ENCODE measurements at regions not wholly inside any gene's neighbourhood (a gene's known extent, or its start where the extent isn't known, plus 50 kb on each side); places are given as distances from the start of the nearest gene placed in this dataset.
A peak's percentile ranks its signal among the peaks of the same experiment; 100 is the strongest.
"Not testable (repeated sequence)": the region's sequence is repeated elsewhere in the genome, so short reads cannot be mapped to it uniquely, and the experiment has no call there.

DNA sequence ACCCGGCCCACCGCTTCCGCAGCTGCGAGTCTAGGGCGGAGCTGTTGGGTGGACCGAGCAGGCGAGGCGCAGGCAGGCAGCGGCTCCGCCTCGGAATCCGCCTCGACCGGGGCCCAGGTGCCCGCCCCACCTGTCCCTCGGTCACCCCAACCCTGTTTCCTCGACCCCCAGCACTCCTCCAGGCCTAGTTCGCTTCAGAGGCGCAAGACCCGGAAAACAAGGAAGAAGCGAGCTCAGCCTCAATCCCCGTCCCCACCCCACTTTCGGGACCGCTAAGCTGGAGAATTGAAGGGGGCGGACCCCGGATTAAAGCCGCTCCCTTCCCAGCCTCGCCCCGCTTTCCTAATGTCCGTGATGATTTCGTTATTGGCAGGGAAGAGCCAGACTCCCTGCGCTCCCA, 131.3 kb downstream of the POTEH start:
- not testable (repeated sequence) for DNase-seq; ATAC-seq (ENCODE audit: poor library complexity)

DNA sequence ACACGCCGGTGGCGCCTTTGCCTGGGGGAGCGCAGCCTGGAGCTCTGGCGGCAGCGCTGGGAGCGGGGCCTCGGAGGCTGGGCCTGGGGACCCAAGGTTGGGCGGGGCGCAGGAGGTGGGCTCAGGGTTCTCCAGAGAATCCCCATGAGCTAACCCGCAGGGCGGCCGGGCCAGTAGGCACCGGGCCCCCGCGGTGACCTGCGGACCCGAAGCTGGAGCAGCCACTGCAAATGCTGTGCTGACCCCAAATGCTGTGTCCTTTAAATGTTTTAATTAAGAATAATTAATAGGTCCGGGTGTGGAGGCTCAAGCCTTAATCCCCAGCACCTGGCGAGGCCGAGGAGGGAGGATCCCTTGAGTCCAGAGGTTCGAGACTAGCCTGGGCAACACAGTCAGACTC, 132.2 kb downstream of the POTEH start:
- ATAC-seq (ENCODE audit: poor library complexity); intact Hi-C loops (cut with DNase I); DNase-seq: not testable (repeated sequence)

More for the DNA sequence above, 131.3 kb downstream of the POTEH start:
- intact Hi-C loops (cut with DNase I): not testable (repeated sequence)

DNA sequence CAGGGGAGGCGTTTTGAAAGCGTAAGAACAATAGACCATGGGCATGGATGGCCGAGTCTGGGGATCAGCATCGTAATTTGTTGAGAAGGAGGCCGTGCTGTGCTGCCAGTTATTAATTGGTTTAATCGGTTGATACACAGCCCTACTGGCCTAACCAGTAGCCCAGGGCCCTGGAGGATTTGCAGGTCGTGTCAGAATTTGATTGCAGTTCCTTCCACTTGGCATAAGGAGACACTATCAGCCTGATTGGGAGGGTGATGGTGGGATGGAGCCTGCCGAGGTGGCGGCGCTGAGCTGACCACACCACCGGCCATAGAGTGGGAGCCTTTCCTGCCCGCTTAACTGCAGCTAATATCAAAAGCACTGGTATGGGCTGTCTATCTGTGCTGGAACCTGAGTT, 133.4 kb downstream of the POTEH start:
- intact Hi-C loops (cut with DNase I); ATAC-seq (ENCODE audit: poor library complexity): not testable (repeated sequence)

DNA sequence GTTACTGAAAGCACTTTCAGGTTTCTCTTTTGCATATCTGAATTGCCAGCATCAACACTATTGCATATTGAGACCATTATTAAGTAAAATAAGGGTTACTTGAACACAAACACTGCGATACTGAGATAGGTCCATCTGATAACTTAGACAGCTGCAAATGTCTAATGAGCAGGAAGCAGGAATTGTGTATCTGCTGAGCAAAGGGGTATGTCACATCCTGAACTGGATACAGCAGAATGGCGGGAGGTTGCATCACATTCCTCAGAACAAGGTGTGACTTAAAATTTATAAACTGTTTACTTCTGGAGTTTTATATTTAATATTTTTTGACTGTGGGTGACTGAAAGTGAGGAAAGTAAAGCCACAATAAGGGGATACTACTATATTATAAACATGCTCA, 142.4 kb downstream of the POTEH start:
- intact Hi-C loops (cut with DNase I); DNase-seq; ATAC-seq (ENCODE audit: poor library complexity): not testable (repeated sequence)

More for the DNA sequence above, 133.4 kb downstream of the POTEH start:
- not testable (repeated sequence) for DNase-seq

DNA sequence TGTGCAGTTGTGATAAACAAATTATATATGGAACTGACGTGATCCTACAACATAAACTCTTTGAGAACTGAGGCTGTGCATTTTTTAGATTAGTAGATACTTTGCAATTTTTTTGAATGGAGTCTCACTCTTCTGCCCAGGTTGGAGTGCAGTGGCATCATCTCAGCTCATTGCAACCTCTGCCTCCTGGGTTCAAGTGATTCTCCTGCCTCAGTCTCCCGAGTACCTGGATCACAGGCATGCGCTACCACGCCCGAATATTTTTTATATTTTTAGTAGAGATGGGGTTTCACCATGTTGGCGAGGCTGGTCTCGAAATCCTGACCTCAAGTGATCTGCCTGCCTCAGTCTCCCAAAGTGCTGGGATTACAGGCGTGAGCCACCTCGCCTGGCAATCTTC, 145.9 kb downstream of the POTEH start:
- DNase-seq; intact Hi-C loops (cut with DNase I); ATAC-seq (ENCODE audit: poor library complexity): not testable (repeated sequence)

DNA sequence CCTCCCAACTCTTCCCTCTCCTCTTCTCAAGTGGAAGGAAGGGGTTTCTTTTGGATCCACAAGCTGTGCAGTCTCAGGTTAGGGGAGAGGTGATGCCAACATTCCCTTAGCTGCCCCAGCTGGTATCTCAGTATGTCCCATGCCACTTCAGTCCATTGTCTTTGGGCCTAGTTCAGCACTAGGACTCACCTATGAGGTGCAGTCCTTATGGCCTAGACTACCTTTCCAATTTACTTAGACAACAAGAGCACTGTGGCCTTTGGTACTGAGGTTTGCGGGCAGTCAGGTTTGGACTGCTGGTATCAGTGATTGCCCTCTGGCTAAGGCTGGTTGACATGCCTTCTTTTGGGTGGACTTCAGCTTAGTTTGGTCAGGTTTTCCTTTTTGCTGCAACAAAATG, 159.9 kb downstream of the POTEH start:
- DNase-seq; intact Hi-C loops (cut with DNase I); ATAC-seq (ENCODE audit: poor library complexity): not testable (repeated sequence)

DNA sequence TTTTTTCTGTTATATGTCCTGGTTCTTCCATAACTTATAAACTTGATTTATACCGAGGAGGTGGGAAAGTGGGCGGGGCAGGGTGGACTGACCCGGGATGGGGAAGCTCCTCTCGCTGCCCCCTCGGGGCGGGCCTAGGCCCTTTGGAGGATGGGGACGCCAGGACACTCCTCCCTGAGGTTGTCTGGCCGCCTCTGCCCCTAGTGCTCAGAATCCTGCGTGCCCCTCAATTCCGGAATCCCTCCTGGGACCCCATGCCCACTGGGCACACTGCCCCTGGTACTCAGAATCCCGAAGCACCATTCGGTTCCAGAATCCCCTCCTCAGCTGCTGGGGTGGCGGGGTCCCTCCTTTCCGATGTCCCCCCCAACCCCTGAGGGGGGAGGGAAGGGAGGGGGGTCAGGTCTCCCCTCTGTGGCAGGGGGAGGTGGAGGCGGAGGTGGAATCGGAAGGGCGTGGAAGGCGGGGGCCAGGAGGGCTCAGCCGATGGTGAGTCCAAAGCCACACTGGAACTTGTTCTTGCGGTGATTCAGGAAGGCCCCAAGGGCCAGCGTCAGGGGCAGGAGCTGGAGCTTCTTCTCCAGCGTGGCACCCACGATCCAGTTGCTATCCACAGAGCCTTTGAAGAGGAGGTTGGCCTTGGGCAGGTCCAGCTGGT, 164.0 kb downstream of the POTEH start:
- ATAC-seq (ENCODE audit: poor library complexity); intact Hi-C loops (cut with DNase I); DNase-seq: not testable (repeated sequence)

DNA sequence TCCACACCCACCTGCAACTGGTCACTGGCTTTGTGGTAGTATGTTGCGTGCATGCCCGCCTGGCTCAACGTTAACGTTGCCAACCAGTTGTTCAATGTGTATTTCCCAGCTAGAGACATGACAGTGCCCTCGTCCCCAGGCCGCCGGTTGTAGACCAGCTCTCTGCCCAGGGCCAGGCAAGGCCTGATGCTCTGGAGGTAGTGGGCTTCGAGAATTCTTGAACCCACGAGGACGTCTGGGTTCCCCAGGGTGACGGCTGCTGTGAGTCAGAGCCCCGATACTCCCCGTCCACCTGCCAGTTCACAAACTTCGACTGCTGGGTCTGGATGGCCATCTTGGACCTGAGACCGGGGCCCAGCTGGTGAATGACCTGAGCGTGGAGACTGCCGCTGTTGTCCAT, 164.6 kb downstream of the POTEH start:
- intact Hi-C loops (cut with DNase I); ATAC-seq (ENCODE audit: poor library complexity): not testable (repeated sequence)
- peak; percentile 41 for DNase-seq

DNA sequence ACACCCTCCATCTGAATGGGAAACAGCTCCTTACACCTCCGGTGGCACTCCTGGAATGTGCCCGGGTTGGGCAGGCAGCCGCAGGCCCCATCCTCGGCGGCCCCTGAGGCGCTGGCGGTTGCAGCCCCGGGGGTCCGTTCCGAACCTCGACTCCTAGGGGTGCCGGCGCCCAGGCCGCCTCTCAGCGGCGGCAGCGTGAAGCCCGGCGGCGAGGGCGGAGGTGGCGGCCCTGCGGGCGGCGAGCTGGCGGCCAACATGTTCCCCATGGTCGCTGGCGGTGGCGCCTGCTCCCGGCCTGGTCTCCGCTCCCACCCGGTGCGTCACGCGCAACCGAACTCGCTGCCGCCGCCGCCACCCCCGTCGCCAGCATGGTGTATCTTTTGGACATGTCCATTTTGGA, 165.2 kb downstream of the POTEH start:
- not testable (repeated sequence) for ATAC-seq (ENCODE audit: poor library complexity); DNase-seq

DNA sequence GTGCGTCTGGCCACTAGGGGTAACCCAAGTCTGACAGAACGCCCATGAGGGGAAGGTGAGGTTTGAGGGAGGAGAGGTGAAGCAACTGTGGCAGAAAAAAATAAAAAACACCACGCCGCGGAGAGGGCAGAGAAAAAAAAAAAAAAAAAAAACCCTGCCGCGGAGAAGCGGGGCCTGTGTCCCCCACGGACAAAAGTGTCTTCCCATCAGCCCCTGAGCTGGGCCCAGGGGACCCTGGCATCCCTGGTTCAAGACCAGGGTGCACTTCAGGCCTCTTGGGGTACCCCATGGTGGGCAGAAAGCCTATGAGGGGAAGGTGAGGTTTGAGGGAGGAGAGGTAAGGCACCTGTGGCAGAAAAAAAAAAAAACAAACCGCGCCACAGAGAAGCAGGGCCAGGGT, 191.1 kb downstream of the POTEH start:
- DNase-seq; intact Hi-C loops (cut with DNase I); ATAC-seq (ENCODE audit: poor library complexity): not testable (repeated sequence)

More for the DNA sequence above, 165.2 kb downstream of the POTEH start:
- intact Hi-C loops (cut with DNase I): not testable (repeated sequence)

DNA sequence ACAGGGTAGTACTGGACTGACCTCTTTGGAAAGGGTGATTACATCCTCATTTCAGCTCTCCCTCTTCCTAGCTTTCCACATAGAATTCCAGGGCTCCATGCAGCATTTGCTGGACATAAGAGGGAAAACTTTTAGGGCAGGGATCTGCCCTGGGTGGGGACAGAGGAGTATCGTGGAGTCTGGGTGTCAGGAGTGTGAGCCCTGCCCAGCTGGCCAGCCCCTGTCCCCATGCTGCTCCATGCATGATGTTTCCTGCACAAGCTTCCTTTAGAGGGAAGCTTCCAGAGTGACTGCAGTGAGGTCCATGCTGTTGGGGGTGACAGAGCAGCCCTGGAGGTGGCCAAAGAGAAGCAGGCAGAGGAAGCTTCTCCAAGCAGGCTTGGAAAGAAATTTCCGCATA, 214.5 kb downstream of the POTEH start:
- intact Hi-C loops (cut with DNase I); DNase-seq; ATAC-seq (ENCODE audit: poor library complexity): not testable (repeated sequence)

DNA sequence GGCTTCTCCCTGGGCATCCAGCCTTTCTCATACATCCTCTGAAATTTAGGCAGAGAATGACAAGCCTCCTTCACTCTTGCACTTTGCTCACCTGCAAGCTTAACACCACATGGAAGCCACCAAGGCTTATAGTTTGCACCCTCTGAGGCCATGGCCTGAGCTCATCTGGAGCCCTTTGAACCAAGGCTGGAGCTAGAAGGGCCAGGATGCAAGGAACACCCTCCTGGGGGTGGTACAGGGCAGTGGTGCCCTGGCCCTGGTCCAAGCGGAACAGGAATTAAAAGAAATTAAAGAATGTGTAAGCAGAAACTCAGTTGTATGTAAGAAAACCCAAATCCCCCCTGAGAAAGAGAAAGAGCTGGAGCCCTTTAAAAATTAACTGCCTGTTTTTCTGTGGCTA, 221.9 kb downstream of the POTEH start:
- DNase-seq; intact Hi-C loops (cut with DNase I): not testable (repeated sequence)

DNA sequence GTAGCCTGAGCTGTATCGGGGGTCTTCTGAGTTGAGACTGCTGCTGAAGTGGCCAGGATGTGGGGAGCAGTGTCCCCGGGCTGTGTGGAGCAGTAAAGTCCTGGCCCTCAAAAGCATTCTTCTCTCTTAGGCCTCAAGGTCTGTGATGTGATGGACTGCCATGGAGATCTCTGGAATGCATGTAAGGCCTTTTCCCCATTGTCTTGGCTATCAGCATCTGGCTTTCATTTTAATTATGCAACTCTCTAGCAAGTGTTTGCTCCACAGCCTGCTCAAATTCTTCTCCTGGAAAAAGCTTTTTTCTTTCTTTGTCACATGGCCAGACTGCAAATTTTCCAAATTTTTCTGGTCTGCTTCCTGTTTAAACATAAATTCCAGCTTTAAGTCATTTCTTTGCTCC, 229.3 kb downstream of the POTEH start:
- ATAC-seq (ENCODE audit: poor library complexity); intact Hi-C loops (cut with DNase I); DNase-seq: not testable (repeated sequence)

More for the DNA sequence above, 221.9 kb downstream of the POTEH start:
- ATAC-seq (ENCODE audit: poor library complexity): not testable (repeated sequence)

DNA sequence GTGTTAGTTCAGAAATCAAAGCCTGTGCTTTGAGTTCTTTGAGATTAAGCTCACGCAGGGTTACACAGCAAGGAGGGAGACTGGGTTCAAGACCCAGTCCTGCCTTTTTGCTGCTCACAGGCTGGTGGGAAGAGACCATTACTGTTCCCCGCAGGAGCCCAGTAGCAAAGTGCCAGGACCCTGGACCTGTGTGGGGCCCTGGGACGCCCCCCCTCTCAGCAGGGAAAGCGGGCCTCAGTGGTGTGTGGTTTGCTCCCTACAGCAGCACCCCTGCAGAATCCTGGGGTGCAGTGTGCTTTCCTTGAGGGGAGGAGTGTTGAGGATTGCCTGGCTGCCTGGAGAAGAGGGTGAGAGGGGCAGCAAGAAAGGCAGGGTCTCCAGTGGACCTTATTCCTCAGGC, 231.1 kb downstream of the POTEH start:
- DNase-seq; ATAC-seq (ENCODE audit: poor library complexity); intact Hi-C loops (cut with DNase I): not testable (repeated sequence)

DNA sequence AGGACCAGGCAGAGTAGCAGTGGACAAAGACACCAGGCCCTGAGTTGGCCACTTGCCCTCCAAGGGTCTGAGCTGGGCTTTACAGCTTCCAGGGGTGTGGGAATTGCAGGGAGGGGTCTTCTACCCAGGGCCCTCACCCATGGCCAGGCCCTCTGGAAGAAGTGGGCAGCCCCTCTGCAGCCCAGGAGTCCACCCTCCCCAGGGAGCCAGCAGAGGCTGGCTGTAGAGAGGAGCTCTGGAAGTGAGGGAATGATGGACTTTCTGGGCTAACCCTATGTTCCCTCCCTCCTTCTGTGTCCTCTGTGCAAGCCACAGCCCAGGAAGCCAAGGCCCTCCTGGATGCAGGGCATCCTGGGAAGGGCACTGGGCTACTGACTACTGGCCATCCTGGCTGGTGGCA, 232.3 kb downstream of the POTEH start:
- intact Hi-C loops (cut with DNase I); DNase-seq; ATAC-seq (ENCODE audit: poor library complexity): not testable (repeated sequence)

DNA sequence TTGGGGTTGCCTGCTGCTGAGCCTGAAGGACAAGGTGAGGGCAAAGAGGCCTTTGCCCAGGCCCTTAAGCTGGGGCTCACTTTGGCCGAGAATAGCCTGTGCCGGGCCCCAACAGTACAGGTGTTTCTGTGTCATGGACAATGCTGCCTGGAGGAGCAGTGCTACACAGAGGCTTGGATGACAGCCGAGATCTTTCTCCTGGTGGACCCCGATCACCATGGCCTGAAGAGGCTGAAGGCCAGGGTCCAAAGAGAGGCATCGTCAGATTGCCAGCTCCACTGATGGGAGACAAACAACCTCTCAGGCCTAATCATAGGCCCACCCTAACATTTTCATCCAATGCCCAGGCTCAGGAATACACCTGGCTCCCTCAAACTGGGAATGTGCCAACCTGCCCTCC, 232.8 kb downstream of the POTEH start:
- DNase-seq; intact Hi-C loops (cut with DNase I); ATAC-seq (ENCODE audit: poor library complexity): not testable (repeated sequence)

DNA sequence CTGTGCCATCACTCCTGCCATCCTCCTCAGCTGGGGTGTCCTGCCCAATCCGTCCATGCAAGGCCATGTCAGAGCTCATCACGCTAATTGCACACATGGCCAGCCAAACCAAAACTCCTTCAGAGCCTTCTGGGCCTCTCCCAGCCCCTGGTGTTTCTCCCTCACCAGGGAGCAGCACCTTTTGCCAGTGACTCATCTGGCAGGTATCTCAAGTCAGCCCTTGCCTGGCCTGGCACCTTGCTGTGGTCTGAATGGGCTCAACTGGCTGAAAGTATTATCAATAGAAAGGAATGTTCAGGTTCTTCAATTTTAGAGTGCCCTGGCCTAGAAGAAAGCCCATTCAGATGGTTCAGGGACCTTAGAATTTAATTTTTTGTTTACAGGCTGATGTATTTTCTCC, 235.0 kb downstream of the POTEH start:
- intact Hi-C loops (cut with DNase I); ATAC-seq (ENCODE audit: poor library complexity); DNase-seq: not testable (repeated sequence)

DNA sequence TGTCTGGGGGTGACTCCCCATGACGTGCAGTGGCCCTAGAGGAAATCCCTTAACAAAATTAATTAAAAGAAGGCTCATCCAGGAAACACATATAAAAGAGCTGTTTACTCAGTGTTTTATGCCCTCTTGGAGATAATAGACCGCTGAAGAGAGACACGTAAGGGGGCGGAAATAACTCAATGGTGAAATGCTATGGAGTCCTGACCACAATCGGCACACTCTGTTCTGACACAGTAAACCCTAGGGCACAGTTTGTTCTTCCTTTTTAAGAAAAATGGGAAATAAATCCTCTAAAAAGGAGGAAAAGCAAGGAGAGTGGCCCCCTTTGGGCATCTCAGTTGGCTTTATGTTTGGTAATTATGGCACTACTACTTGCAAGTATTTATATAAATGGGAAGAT, 237.3 kb downstream of the POTEH start:
- DNase-seq; ATAC-seq (ENCODE audit: poor library complexity); intact Hi-C loops (cut with DNase I): not testable (repeated sequence)
